GM12891 (cell line): ENCODE measurements at regions not wholly inside any gene's neighbourhood (a gene's known extent, or its start where the extent isn't known, plus 50 kb on each side); places are given as distances from the start of the nearest gene placed in this dataset.

Experiments used
- PAX5 ChIP-seq: IDR thresholded peaks from 2 replicates; pipeline ENCODE4 v1.6.1; 2011; ENCODE audit warnings: low read length, moderate library complexity, mild to moderate bottlenecking; ENCODE audit not compliant: insufficient read depth, severe bottlenecking
- POLR2A ChIP-seq: IDR thresholded peaks from 2 replicates; pipeline ENCODE4 v1.6.1; 2011; ENCODE audit warnings: low read depth, low read length, control low read depth
- POLR2AphosphoS5 ChIP-seq: IDR thresholded peaks from 2 replicates; pipeline ENCODE4 v1.6.1; 2011; ENCODE audit warnings: low read depth, low read length, control low read depth

GRCh38 chr5:96189987-96190386, 228.3 kb upstream of the ELL2 start:
- TF ChIP-seq PAX5 (no peak), POLR2A (no peak), POLR2AphosphoS5 (no peak)
